DOHH2 (cell line): ENCODE measurements at regions not wholly inside any gene's neighbourhood (a gene's known extent, or its start where the extent isn't known, plus 50 kb on each side); places are given as distances from the start of the nearest gene placed in this dataset.

Experiments
- EZH2phosphoT487 ChIP-seq: fragments of 200-600 bp; sonication (generic); IDR thresholded peaks from 2 replicates; pipeline ENCODE4 v1.6.1; 2017; ENCODE audit warnings: borderline replicate concordance, mild to moderate bottlenecking, antibody characterized with exemption, low read length, moderate library complexity, mixed read lengths
- TF ChIP-seq, protein P1 (sequence below): fragments of 200-600 bp; sonication (generic); IDR thresholded peaks from one replicate; pipeline ENCODE4 v1.5.1; 2014; ENCODE audit warnings: antibody characterized with exemption, mild to moderate bottlenecking, low read depth, low read length; ENCODE audit not compliant: poor library complexity, severe bottlenecking

- TF ChIP-seq, protein P1, sequence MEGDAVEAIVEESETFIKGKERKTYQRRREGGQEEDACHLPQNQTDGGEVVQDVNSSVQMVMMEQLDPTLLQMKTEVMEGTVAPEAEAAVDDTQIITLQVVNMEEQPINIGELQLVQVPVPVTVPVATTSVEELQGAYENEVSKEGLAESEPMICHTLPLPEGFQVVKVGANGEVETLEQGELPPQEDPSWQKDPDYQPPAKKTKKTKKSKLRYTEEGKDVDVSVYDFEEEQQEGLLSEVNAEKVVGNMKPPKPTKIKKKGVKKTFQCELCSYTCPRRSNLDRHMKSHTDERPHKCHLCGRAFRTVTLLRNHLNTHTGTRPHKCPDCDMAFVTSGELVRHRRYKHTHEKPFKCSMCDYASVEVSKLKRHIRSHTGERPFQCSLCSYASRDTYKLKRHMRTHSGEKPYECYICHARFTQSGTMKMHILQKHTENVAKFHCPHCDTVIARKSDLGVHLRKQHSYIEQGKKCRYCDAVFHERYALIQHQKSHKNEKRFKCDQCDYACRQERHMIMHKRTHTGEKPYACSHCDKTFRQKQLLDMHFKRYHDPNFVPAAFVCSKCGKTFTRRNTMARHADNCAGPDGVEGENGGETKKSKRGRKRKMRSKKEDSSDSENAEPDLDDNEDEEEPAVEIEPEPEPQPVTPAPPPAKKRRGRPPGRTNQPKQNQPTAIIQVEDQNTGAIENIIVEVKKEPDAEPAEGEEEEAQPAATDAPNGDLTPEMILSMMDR, result no peak
- no peak for TF ChIP-seq EZH2phosphoT487
Measured at GRCh38 chr5:147050172-147050571, 171.6 kb upstream of the PPP2R2B start.
